GM13976 (cell line): ENCODE measurements at regions not wholly inside any gene's neighbourhood (a gene's known extent, or its start where the extent isn't known, plus 50 kb on each side); places are given as distances from the start of the nearest gene placed in this dataset.

Source experiments
- DNase-seq: peaks from one replicate; pipeline ENCODE4 v3.0.0; 2012; ENCODE audit warnings: low spot score
- CTCF ChIP-seq: IDR thresholded peaks from 2 replicates; pipeline ENCODE4 v1.5.1; 2012; ENCODE audit warnings: borderline replicate concordance, mild to moderate bottlenecking; ENCODE audit not compliant: insufficient read depth; ENCODE audit errors: extremely low read depth, missing control alignments, control extremely low read depth
- in situ Hi-C: fragments of 300-500 bp; cut with MboI; formaldehyde crosslinking; loops from one replicate; pipeline ENCODE4 v1.12.0; 2022; ENCODE audit warnings: low sequenced_read_pairs, mixed read lengths, inconsistent platforms; ENCODE audit not compliant: unreplicated experiment

GRCh38 chr22:27331526-27332281 lies 469.9 kb downstream of the MN1 start:
- TF ChIP-seq CTCF, result no peak
- in situ Hi-C loops, result no loop called here
- no peak for DNase-seq

GRCh38 chr22:27335102-27335660 lies 466.4 kb downstream of the MN1 start:
- DNase-seq, result no peak
- TF ChIP-seq CTCF, result no peak
- in situ Hi-C loops, result no loop called here

GRCh38 chr22:27336151-27337090 lies 465.1 kb downstream of the MN1 start:
- DNase-seq, result no peak
- in situ Hi-C loops, result no loop called here
- TF ChIP-seq CTCF, result no peak

- no peak for TF ChIP-seq CTCF
- no peak for DNase-seq
- in situ Hi-C loops, result no loop called here
Measured at GRCh38 chr22:27337676-27338075, 463.9 kb downstream of the MN1 start.

DNA sequence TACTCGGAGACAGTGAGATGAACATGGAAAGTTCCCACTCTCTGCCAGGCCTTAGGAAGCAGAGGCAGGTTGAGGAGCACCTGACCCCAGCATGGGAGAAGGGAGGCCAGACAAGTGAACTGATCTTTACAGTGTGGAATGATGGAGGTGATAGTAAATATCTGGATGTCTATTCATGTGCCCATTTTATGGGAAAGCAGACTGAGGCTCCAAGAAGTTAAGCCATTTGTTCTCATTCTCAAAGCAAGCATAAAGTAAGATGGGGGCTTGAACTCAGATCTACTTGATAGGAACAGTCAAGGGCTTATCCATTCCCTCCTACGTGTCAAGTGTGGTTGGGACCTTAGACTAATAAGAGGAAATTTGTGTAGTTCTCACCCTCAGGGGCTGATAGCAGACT lies 461.5 kb downstream of the MN1 start:
- in situ Hi-C loops, result no loop called here
- no peak for DNase-seq
- no peak for TF ChIP-seq CTCF

GRCh38 chr22:27344546-27344945 lies 457.0 kb downstream of the MN1 start:
- in situ Hi-C loops, result no loop called here
- DNase-seq, result no peak
- no peak for TF ChIP-seq CTCF
